GM12865 (cell line): ENCODE measurements at regions not wholly inside any gene's neighbourhood (a gene's known extent, or its start where the extent isn't known, plus 50 kb on each side); places are given as distances from the start of the nearest gene placed in this dataset.

Source experiments
- DNase-seq: peaks from one replicate; pipeline ENCODE4 v3.0.0; 2010; ENCODE audit warnings: low read depth
- H3K4me3 ChIP-seq: 2 replicates; pipeline ENCODE4 v1.5.1; 2011; ENCODE audit warnings: mild to moderate bottlenecking, low read depth, low read length, control low read depth
- CTCF ChIP-seq: IDR thresholded peaks from 2 replicates; pipeline ENCODE4 v1.5.1; 2011; ENCODE audit warnings: low read length, control low read depth, low read depth, inconsistent platforms; ENCODE audit not compliant: insufficient read depth; ENCODE audit errors: missing control alignments

- TF ChIP-seq CTCF = no peak
- DNase-seq = no peak
- H3K4me3 ChIP-seq = no peak overlapping the region
These were observed 1783.2 kb upstream of the CELF4 start for GRCh38 chr18:39348757-39349156.

DNA sequence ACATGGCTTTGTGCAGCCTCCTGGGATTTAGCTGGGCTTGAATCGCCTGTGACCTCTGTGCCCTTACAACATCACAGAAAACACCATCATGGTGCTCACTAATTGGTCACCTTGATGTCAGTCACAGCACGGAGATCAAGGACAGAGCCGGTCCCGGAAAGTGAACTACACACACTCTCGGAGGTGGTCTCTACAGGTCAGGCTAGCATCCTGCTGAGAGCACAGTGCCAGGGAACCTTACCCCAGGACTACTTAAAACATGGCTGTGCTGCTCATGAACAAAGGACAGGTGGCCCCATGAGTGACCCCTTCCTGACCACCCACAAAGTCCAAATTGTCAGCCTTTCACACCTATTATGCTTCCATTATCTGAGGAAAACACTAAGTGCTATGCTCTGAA, 1782.1 kb upstream of the CELF4 start:
- TF ChIP-seq CTCF = no peak
- DNase-seq = no peak
- no peak overlapping the region for H3K4me3 ChIP-seq

- H3K4me3 ChIP-seq = no peak overlapping the region
- TF ChIP-seq CTCF = no peak
- DNase-seq = no peak
These were observed 1781.3 kb upstream of the CELF4 start for GRCh38 chr18:39346916-39347315.

DNA sequence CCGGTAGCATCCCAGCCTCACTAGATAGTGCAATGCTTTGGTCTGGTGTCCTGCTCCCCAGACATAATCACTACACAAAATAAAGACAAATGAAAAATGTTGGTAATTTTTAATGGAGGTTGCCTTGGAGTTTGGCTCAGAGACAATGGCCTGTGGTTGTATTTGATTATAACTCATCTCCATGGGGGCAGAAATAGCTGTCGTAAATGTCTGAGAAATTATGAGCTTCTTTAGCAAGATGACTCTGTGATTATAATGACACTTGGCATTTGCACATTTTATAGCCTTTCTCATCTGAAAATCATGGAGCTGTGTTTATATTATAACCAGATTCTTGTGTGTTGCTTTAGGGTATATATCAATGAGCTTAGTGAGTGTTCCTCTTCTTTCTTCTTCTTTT, 1779.7 kb upstream of the CELF4 start:
- H3K4me3 ChIP-seq = no peak overlapping the region
- no peak for DNase-seq
- TF ChIP-seq CTCF = no peak

- TF ChIP-seq CTCF = no peak
- no peak for DNase-seq
- H3K4me3 ChIP-seq = no peak overlapping the region
These were observed 1778.9 kb upstream of the CELF4 start for GRCh38 chr18:39344487-39344886.

DNA sequence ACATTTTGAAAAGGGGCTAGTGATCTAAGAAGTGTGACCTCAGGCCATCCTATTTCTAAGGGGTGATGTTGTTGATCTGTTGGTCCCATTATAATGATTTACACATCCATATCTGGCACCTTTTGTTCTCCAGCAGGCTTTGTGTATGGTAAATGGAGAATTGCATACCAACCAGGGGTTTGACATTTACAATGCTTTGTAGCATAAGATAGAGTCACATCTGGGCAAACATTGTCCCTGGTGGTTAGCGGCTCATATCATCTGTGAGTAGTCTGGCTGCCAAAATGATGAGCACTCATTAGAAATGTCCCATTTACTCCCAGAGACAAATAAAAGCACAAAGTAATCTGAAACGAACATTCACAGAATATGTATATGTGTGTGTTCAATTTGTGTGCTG, 1775.5 kb upstream of the CELF4 start:
- no peak overlapping the region for H3K4me3 ChIP-seq
- no peak for DNase-seq
- no peak for TF ChIP-seq CTCF

DNA sequence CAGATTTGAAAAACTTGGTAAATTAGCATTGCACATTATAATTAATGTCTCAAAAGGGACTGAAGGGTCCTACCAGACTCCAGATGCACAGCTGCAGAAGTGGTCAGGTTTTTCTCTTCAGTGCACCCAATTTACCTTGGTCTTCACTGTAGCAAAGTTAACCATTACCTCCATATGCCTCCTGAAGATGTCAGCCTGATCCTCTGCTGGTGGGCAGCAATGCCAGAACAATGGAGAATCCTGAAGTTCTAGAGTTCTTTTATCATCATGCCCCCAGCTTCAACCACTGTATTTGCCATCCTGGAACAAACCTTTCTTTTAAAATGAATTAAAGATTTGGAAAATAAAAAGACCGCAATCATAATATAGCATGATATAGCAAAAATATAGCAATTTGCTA, 1774.8 kb upstream of the CELF4 start:
- TF ChIP-seq CTCF = no peak
- H3K4me3 ChIP-seq = no peak overlapping the region
- DNase-seq = no peak
